ENCODE measurements at regions not wholly inside any gene's neighbourhood (a gene's known extent, or its start where the extent isn't known, plus 50 kb on each side); places are given as distances from the start of the nearest gene placed in this dataset.

DNA sequence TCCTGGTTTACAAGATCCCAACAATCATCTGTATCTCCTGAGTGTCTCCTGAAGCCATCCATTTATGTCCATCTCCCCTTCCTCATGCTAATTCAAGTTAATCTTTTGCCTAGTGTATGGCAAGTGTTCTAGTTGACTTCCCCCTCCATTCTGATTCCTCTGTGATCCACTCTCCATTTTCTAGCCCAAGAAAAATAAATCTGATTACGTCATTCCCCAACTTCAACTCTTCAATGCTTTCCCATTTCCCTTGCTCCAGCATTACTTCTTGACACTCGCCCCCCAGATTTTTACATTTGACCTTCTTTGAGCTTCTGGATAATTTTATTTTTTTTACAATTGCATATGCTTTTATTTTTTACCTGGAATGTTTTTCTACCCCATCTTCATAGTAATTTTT, 640.8 kb downstream of the TBC1D4 start:
- Histone ChIP-seq H3K79me2 (ENCODE audit: control insufficient read depth in 1 of 2, insufficient read depth in 2 of 2, low read length in 2 of 2) (no peaks in the 10 kb centered on the region), H2BK12ac (ENCODE audit: low read depth, low read length) (no peak overlapping the region), H2AK5ac (ENCODE audit: low read depth, low read length) (no peak overlapping the region), H3K56ac (replicated peaks; ENCODE audit: insufficient read length, low read depth, low read length) (no peak overlapping the region), H4K91ac (replicated peaks; ENCODE audit: insufficient read length, low read length) (no peak overlapping the region), H3K4me1 (replicated peaks in 1 of 4; ENCODE audit: control insufficient read depth in 3 of 4, insufficient read depth in 4 of 4, low read length in 3 of 4) (no peaks in the 10 kb centered on the region), H2AFZ (ENCODE audit: low read length) (no peak overlapping the region), H3K27ac (ENCODE audit: low read depth, low read length) (no peak overlapping the region), H3K79me1 (ENCODE audit: low read depth, low read length) (no peaks in the 10 kb centered on the region), H4K20me1 (replicated peaks in 1 of 2; ENCODE audit: control insufficient read depth in 1 of 2, insufficient read depth in 2 of 2, low read length in 2 of 2) (no peaks in the 10 kb centered on the region), H2BK120ac (replicated peaks; ENCODE audit: low read depth, low read length) (no peak overlapping the region), H3K4ac (replicated peaks; ENCODE audit: insufficient read length, low read depth, low read length) (no peak overlapping the region), H2BK20ac (ENCODE audit: low read length) (no peak overlapping the region), H3K9me3 (ENCODE audit: insufficient read depth in 2 of 2, low read depth in 1 of 2, low read length in 1 of 2) (no peaks in the 10 kb centered on the region), H3K9ac (replicated peaks in 1 of 4; ENCODE audit: extremely low read depth in 1 of 4, low read depth in 3 of 4, low read length in 3 of 4) (no peak overlapping the region), H3K23ac (ENCODE audit: insufficient read length) (no peak overlapping the region), H3K14ac (ENCODE audit: insufficient read length) (no peak overlapping the region), H3K4me2 (ENCODE audit: insufficient read depth in 1 of 2, low read depth in 2 of 2, low read length in 2 of 2) (no peak overlapping the region), H3K36me3 (ENCODE audit: control insufficient read depth in 2 of 4, insufficient read depth in 4 of 4, low read length in 3 of 4) (no peaks in the 10 kb centered on the region), H3K4me3 (ENCODE audit: extremely low read depth in 1 of 4, insufficient read depth in 2 of 4, low read depth in 3 of 4, low read length in 4 of 4) (no peak overlapping the region), H3K18ac (ENCODE audit: extremely low read depth, low read length) (no peak overlapping the region), H4K8ac (ENCODE audit: extremely low read depth, insufficient read depth, low read length) (no peak overlapping the region), H2BK5ac (ENCODE audit: low read depth, low read length) (no peak overlapping the region), H3K27me3 (replicated peaks in 1 of 4; ENCODE audit: control insufficient read depth in 3 of 4, extremely low read depth in 1 of 4, insufficient read depth in 3 of 4, low read length in 3 of 4) (no peaks in the 10 kb centered on the region), H2BK15ac (ENCODE audit: low read length) (no peak overlapping the region), H4K5ac (ENCODE audit: insufficient read length, low read depth, low read length) (no peak overlapping the region), H3K23me2 (ENCODE audit: low read depth, low read length) (no peaks in the 10 kb centered on the region)
- ChIA-PET POLR2A (ENCODE audit: partially characterized antibody) (no interaction called here), CTCF (ENCODE audit: partially characterized antibody) (no interaction called here)
- FAIRE-seq (no peak), DNase-seq (ENCODE audit: low read depth in 1 of 2, low spot score in 2 of 2) (no peak)
- TF ChIP-seq SIRT6 (IDR thresholded peaks at IDR 0.05; ENCODE audit: low read length) (no peak), CHD2 (IDR thresholded peaks at IDR 0.05; ENCODE audit: low read length) (no peak), CTBP2 (IDR thresholded peaks at IDR 0.05; ENCODE audit: borderline replicate concordance, insufficient read depth, insufficient read length, low read length) (no peak), SIX5 (IDR thresholded peaks at IDR 0.05; ENCODE audit: low read depth, low read length) (no peak), EZH2 (IDR thresholded peaks at IDR 0.05; ENCODE audit: low read depth, low read length, severe bottlenecking) (no peak), JUND (IDR thresholded peaks at IDR 0.05; ENCODE audit: low read length) (no peak), TBP (IDR thresholded peaks at IDR 0.05; ENCODE audit: low read depth, low read length) (no peak), POU5F1 (IDR thresholded peaks at IDR 0.05; ENCODE audit: low read depth, low read length) (no peak), EGR1 (IDR thresholded peaks at IDR 0.05; ENCODE audit: borderline replicate concordance, low read depth, low read length) (no peak), MAFK (IDR thresholded peaks at IDR 0.05; ENCODE audit: low read depth, low read length) (no peak), CBX5 (IDR thresholded peaks at IDR 0.05; ENCODE audit: low read depth, low read length) (no peak)
- TF ChIP-seq, protein P1, sequence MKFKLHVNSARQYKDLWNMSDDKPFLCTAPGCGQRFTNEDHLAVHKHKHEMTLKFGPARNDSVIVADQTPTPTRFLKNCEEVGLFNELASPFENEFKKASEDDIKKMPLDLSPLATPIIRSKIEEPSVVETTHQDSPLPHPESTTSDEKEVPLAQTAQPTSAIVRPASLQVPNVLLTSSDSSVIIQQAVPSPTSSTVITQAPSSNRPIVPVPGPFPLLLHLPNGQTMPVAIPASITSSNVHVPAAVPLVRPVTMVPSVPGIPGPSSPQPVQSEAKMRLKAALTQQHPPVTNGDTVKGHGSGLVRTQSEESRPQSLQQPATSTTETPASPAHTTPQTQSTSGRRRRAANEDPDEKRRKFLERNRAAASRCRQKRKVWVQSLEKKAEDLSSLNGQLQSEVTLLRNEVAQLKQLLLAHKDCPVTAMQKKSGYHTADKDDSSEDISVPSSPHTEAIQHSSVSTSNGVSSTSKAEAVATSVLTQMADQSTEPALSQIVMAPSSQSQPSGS (IDR thresholded peaks at IDR 0.05; ENCODE audit: low read length) = no peak
- TF ChIP-seq, protein P2, sequence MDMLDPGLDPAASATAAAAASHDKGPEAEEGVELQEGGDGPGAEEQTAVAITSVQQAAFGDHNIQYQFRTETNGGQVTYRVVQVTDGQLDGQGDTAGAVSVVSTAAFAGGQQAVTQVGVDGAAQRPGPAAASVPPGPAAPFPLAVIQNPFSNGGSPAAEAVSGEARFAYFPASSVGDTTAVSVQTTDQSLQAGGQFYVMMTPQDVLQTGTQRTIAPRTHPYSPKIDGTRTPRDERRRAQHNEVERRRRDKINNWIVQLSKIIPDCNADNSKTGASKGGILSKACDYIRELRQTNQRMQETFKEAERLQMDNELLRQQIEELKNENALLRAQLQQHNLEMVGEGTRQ (IDR thresholded peaks at IDR 0.05; ENCODE audit: low read length) = no peak
- 83% methylated on average over 2 of the region's 2 CpGs; no CpG with 5 or more reads in 1 of the 2 experiments for WGBS, 2 experiments (ENCODE audit: extremely low coverage in 1 of 2, insufficient coverage in 1 of 2, insufficient read length in 1 of 2, insufficient replicate concordance in 2 of 2, low coverage in 1 of 2, low lambda C conversion rate in 2 of 2, missing lambda C conversion rate in 1 of 2)
